ENCODE measurements at regions not wholly inside any gene's neighbourhood (a gene's known extent, or its start where the extent isn't known, plus 50 kb on each side); places are given as distances from the start of the nearest gene placed in this dataset.

DNA sequence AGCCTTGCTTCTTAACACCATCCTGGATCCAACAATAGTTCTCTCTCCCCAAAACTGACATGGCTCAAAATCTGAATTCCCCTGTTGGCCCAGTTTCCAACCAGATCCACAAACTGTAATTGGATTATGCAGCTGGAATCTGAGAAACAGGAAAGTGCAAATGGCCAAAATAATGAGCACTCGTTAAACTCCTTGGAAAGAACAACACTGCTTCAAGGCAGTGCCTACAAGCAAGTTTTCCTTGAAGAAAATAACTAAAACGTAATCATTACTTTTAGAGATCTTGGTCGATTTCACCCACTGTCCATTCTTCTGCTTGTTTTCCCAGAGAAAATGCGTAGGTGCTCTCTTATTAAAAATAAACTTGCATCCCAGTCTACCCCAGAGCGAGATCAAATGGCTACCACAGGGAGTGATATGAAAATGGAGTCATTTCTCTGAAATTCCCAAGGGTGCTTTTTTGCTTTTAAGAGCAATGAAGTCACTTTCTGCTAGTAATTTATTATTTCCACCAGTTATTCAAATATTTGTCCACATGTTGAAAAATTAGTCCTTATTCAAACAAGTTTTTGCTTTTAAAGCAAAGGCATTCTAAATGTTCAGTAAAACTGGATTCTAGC, 264.2 kb downstream of the C1D start:
- TF ChIP-seq, protein P1, sequence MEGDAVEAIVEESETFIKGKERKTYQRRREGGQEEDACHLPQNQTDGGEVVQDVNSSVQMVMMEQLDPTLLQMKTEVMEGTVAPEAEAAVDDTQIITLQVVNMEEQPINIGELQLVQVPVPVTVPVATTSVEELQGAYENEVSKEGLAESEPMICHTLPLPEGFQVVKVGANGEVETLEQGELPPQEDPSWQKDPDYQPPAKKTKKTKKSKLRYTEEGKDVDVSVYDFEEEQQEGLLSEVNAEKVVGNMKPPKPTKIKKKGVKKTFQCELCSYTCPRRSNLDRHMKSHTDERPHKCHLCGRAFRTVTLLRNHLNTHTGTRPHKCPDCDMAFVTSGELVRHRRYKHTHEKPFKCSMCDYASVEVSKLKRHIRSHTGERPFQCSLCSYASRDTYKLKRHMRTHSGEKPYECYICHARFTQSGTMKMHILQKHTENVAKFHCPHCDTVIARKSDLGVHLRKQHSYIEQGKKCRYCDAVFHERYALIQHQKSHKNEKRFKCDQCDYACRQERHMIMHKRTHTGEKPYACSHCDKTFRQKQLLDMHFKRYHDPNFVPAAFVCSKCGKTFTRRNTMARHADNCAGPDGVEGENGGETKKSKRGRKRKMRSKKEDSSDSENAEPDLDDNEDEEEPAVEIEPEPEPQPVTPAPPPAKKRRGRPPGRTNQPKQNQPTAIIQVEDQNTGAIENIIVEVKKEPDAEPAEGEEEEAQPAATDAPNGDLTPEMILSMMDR (conservative IDR thresholded peaks at IDR 0.05) = no peak
- no peak overlapping the region for H3K27ac ChIP-seq

DNA sequence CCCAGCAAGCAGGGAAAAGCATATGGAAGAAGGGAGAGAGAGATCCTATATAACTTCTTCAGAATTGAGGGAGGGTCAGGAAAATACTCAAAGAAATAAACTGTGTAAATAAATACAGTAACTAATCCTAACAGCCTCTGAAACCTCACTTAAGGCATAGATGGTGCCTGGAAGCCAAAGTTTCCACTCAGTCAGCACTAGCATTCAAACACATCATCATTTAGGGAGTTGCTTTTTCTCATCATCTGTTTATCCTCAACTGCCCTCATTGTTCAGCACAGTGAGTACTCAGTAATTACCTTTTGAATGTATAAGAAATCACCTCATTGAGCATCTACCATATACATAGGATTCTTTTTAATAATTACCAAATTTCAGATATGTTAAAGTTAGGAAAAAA, 262.9 kb downstream of the C1D start:
- no peak overlapping the region for H3K27ac ChIP-seq
- TF ChIP-seq, protein P1 (conservative IDR thresholded peaks at IDR 0.05) = no peak

DNA sequence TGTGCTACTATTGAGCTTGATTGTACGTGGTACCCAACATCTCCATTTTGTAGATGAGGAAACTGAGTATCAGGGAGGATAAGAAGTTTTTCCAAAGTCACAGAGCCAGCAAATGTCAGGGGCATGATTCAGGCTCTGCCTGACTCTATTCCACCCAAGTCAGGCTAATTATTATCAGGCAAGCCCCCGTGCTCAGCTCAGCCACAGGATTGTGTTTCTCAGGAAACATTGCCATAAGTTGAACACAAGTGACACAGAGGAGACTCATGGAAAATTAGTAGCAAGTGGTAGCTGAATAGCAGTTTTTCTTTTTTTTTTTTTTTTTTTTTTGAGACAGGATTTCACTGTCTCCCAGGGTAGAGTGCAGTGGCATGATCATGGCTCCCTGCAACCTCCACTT, 260.5 kb downstream of the C1D start:
- H3K27ac ChIP-seq = no peak overlapping the region
- TF ChIP-seq, protein P1 (conservative IDR thresholded peaks at IDR 0.05) = no peak

DNA sequence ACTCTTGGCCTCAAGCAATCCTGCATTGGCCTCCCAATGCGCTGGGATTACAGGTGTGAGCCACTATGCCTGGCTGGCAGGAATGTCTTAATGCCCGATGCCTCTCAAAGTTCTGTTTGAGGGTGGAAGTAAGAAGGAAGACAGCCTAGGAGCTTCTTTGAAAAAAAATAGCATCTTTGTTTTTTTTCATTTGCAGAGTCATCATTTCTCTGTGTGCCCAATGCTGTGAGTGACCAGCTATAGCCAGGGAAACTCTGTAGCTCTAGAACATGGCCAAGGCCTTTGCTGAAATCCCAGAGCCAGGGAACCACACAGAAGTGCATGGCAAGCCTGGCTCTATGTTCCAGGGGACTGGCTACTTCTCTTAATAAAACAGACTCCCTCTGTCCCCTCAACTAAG, 260.0 kb downstream of the C1D start:
- no peak overlapping the region for H3K27ac ChIP-seq
- TF ChIP-seq, protein P1 (conservative IDR thresholded peaks at IDR 0.05) = no peak

DNA sequence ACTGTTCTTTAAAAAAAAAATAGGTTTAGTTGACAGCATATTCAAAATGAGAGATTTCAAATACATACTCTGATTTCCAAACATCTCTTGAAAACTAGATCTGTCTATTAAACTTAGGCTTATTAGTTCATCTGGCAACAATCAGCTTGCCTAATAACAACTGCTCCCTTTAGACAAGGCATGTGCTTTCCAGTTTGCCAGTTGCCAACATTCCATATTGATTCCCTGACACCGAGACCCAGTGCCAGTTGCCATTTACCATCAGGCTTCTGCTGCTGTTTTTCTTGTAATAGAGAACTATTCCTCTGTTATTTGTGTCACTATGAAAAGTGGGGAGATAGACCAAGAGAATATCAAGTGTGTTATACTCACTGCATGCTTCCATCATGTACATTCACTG, 256.0 kb downstream of the C1D start:
- TF ChIP-seq, protein P1 (conservative IDR thresholded peaks at IDR 0.05) = no peak
- H3K27ac ChIP-seq = no peak overlapping the region

DNA sequence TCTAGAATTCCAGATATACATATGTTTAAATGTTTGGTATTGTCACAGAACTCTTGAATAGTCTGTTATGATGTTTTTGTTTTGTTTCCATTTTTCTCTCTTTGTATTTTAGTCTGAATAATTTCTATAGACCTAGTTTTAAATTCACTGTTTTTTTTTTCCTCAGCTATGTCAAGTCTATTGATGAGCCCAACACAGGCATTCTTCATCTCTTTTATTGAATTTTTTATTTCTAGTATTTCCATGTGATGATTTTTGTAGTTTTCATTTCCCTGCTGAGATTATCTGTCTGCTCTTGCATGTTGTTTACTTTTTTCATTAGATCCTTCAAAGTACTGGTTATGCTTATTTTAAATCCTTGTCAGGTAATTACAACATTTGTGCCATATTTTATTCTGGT, 254.7 kb downstream of the C1D start:
- H3K27ac ChIP-seq = no peak overlapping the region
- TF ChIP-seq, protein P1 (conservative IDR thresholded peaks at IDR 0.05) = no peak

DNA sequence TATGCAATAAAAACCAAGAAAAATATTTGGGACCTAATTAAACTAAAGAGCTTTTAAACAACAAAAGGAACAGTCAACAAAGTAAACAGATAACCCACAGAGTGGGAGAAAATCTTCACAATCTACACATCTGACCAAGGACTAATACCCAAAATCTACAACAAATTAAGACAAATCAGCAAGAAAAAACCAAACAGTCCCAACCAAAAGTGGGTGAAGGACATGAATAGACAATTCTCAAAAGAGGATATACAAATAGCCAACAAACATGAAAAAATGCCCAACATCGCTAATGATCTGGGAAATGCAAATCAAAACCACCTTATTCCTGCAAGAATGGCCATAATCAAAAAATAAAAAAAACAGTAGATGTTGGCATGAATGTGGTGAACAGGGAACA, 250.1 kb downstream of the C1D start:
- H3K27ac ChIP-seq = no peak overlapping the region
- TF ChIP-seq, protein P1 (conservative IDR thresholded peaks at IDR 0.05) = no peak
